ENCODE measurements at regions not wholly inside any gene's neighbourhood (a gene's known extent, or its start where the extent isn't known, plus 50 kb on each side); places are given as distances from the start of the nearest gene placed in this dataset.

DNA sequence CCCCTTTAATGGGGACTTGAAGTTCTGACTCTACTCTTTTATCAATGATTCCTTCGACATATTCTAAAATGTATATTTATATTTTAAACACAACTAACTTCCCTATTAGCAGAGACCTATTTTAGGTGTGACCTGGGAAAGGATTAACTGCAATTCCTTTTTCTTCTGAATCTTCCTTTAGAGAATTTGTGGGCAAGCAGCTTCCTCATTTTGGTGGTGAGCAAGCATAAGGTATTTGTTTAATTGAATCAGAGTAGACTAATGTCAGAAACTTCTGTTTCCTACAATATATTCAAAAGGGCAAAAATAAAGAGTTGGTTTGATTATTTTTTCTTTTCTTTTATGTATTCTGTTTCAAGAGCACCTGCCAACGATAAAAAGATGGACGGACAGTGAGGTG, 237.0 kb downstream of the IKZF2 start:
- no peak for TF ChIP-seq CTCF (IDR thresholded peaks at IDR 0.05; ENCODE audit: insufficient read depth, missing control alignments)
- DNase-seq (ENCODE audit: insufficient read length, low spot score) (no peak), FAIRE-seq (no peak)

DNA sequence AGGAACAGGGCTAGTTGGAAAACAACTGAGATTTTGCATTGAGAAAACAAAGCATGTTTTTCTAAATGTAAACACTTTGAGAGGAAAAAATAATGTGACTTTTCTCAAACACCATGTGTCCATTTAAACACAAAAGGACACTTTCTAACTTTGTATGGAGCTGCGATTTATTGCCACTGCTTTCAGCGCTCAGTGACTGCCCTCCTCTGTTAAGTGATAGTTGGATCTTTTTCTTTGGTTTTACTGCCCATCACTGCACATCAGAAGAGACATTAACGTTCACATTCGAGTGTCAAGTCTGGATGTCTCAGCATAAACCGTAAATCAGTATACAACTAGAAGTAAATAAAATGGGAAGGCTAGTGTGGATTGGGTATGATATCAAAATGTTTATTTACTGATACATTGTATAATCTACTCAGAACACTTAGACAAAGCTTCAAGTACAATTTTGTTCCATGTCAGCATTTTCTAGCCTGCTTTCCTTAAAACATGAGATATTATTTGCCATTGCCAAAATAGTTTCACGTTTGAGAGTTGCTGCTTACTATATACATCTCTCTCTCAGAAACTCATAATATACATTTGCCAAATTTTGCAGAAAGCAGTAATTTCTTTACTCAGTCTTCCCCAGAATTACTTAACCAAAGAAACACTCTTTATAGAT, 237.6 kb downstream of the IKZF2 start:
- no peak for FAIRE-seq
- DNase-seq (ENCODE audit: insufficient read length, low spot score), result no peak
- TF ChIP-seq CTCF (IDR thresholded peaks at IDR 0.05; ENCODE audit: insufficient read depth, missing control alignments), result no peak

DNA sequence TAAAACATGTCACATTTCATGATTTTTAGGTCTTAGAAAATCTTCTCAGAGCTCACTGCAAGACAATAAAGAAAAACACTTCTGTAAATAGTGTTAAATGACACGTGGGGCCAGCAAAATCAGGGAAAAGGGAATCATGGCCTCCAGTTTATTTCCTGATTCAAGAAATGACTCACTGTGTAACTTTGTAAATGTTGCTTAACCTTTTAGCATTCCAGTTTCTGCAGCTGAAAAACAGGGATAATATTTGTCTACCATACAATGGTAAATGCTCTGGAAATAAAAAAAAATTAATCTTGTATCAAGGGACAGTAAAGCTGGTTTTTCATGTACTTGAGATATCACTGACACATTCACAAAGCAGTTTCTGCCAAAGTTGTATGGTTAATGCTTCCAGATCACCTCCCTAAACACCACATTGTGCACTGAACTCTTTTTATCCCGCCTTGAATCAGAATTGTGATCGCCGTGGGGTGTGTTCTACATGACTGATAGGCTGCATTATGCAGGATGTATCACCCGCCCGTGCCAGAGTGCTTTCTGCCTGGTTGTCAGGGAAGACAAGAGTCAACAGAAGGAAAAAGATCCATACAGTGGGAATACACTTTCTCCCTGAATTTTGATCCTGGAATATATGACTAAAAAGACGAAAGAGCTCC, 238.8 kb downstream of the IKZF2 start:
- FAIRE-seq (no peak), DNase-seq (ENCODE audit: insufficient read length, low spot score) (no peak)
- TF ChIP-seq CTCF (IDR thresholded peaks at IDR 0.05; ENCODE audit: insufficient read depth, missing control alignments), result no peak

DNA sequence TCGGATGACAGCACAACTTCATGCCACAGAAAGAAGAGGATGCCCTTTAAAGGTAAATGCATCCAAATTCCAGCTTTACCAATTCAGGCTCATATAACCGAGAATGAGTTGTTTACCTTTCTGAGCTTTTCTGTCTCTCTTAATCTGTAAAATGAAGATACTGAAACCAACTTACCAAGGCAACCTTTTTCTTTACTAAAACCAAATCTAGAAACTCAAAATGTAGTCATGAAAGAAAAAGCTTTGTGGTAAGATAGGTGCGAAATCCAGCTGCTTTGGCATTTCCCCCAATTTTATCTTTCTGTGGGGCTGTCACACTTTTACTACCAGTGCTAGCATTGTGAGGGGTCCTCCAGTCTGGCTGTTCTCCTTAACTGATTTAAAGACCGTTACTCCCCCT, 240.4 kb downstream of the IKZF2 start:
- FAIRE-seq (no peak), DNase-seq (ENCODE audit: insufficient read length, low spot score) (no peak)
- TF ChIP-seq CTCF (IDR thresholded peaks at IDR 0.05; ENCODE audit: insufficient read depth, missing control alignments), result no peak

GRCh38 chr2:212908682-212909435, 242.6 kb downstream of the IKZF2 start:
- DNase-seq (ENCODE audit: insufficient read length, low spot score) (no peak), FAIRE-seq (no peak)
- TF ChIP-seq CTCF (IDR thresholded peaks at IDR 0.05; ENCODE audit: insufficient read depth, missing control alignments), result no peak

- DNase-seq (ENCODE audit: insufficient read length, low spot score) (no peak), FAIRE-seq (no peak)
- TF ChIP-seq CTCF (IDR thresholded peaks at IDR 0.05; ENCODE audit: insufficient read depth, missing control alignments), result no peak
These were observed 243.4 kb downstream of the IKZF2 start for GRCh38 chr2:212908031-212908430.

DNA sequence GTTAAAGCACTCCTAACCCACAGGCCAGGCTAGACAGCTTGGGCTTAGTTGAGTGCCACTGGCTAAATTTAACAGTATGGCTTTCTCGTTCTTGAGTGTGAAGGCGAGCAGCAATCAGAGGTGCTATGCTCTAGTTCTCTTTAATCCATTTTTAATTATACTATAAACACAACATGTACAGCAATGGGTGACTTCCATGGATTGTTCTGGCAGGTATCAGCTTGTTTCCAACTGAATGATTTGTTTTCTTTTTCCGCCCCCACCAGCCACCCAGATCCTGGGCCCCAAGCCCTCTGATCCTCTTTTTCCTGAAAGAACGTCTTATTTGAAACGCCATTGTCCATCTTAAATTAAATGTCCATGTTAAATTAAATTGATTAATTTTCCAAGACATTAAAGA, 244.8 kb downstream of the IKZF2 start:
- no peak for FAIRE-seq
- no peak for TF ChIP-seq CTCF (IDR thresholded peaks at IDR 0.05; ENCODE audit: insufficient read depth, missing control alignments)
- no peak for DNase-seq (ENCODE audit: insufficient read length, low spot score)

All from D721Med (cell line).